Right renal cortex interstitium (tissue), 3 donors: ENCODE measurements at regions not wholly inside any gene's neighbourhood (a gene's known extent, or its start where the extent isn't known, plus 50 kb on each side); places are given as distances from the start of the nearest gene placed in this dataset.

Source experiments
- DNase-seq, 3 donors: peaks; one replicate each; pipeline ENCODE4 v3.0.0-alpha.2; 2013; ENCODE audit warnings: low read depth in 3 of 3, low spot score in 2 of 3

GRCh38 chr12:84607170-84607819 is 305.3 kb downstream of the SLC6A15 start:
- DNase-seq = no peak

GRCh38 chr12:84605983-84606382 is 306.6 kb downstream of the SLC6A15 start:
- DNase-seq = no peak

GRCh38 chr12:84604551-84604950 is 308.0 kb downstream of the SLC6A15 start:
- DNase-seq = no peak

- no peak for DNase-seq
These were observed 308.9 kb downstream of the SLC6A15 start for GRCh38 chr12:84603484-84604248.

GRCh38 chr12:84601483-84601882 is 311.1 kb downstream of the SLC6A15 start:
- DNase-seq = no peak

- no peak for DNase-seq
These were observed 313.1 kb downstream of the SLC6A15 start for GRCh38 chr12:84599539-84599938.

- DNase-seq = no peak
These were observed 316.3 kb downstream of the SLC6A15 start for GRCh38 chr12:84596266-84596665.

- no peak for DNase-seq
These were observed 318.4 kb downstream of the SLC6A15 start for GRCh38 chr12:84594157-84594556.

GRCh38 chr12:84585776-84586395 is 326.7 kb downstream of the SLC6A15 start:
- no peak for DNase-seq

GRCh38 chr12:84572196-84572595 is 340.4 kb downstream of the SLC6A15 start:
- DNase-seq = no peak

GRCh38 chr12:84562331-84562730 is 350.3 kb downstream of the SLC6A15 start:
- no peak for DNase-seq

- no peak for DNase-seq
These were observed 351.2 kb downstream of the SLC6A15 start for GRCh38 chr12:84561351-84561750.

- no peak for DNase-seq
These were observed 358.3 kb downstream of the SLC6A15 start for GRCh38 chr12:84554199-84554723.

GRCh38 chr12:84553331-84554117 is 359.1 kb downstream of the SLC6A15 start:
- no peak for DNase-seq

GRCh38 chr12:84551373-84551772 is 361.2 kb downstream of the SLC6A15 start:
- DNase-seq = no peak

- DNase-seq = no peak
These were observed 362.1 kb downstream of the SLC6A15 start for GRCh38 chr12:84550518-84550917.

- no peak for DNase-seq
These were observed 370.3 kb downstream of the SLC6A15 start for GRCh38 chr12:84542289-84542688.

- DNase-seq = no peak
These were observed 374.9 kb downstream of the SLC6A15 start for GRCh38 chr12:84537666-84538065.

GRCh38 chr12:84512751-84513150 is 399.8 kb downstream of the SLC6A15 start:
- no peak for DNase-seq

GRCh38 chr12:84508851-84509260 is 403.7 kb downstream of the SLC6A15 start:
- DNase-seq = no peak
